OCI-M2 (cell line): ENCODE measurements at regions not wholly inside any gene's neighbourhood (a gene's known extent, or its start where the extent isn't known, plus 50 kb on each side); places are given as distances from the start of the nearest gene placed in this dataset.
"Not testable (repeated sequence)": the region's sequence is repeated elsewhere in the genome, so short reads cannot be mapped to it uniquely, and the experiment has no call there.

ENCODE experiments used
- DNase-seq: peaks from one replicate; lab custom pipeline; 2025; ENCODE audit not compliant: unreplicated experiment; lab: John Stamatoyannopoulos, UW

GRCh38 chr21:39083377-39084008, 99.8 kb downstream of the PSMG1 start:
- no peak for DNase-seq

GRCh38 chr21:39082656-39083376, 100.4 kb downstream of the PSMG1 start:
- no peak for DNase-seq

- no peak for DNase-seq
Measured at GRCh38 chr21:39080366-39080765, 102.9 kb downstream of the PSMG1 start.

- DNase-seq, result no peak
Measured at GRCh38 chr21:39079617-39080016, 103.6 kb downstream of the PSMG1 start.

GRCh38 chr21:39078322-39079065, 104.8 kb downstream of the PSMG1 start:
- no peak for DNase-seq

GRCh38 chr21:39077876-39078275, 105.4 kb downstream of the PSMG1 start:
- DNase-seq, result no peak

GRCh38 chr21:39074508-39074907, 108.7 kb downstream of the PSMG1 start:
- DNase-seq, result no peak

- no peak for DNase-seq
Measured at GRCh38 chr21:39073717-39074116, 109.5 kb downstream of the PSMG1 start.

GRCh38 chr21:39073063-39073462, 110.2 kb downstream of the PSMG1 start:
- no peak for DNase-seq

- DNase-seq, result no peak
Measured at GRCh38 chr21:39072468-39072867, 110.8 kb downstream of the PSMG1 start.

GRCh38 chr21:39071623-39072214, 111.5 kb downstream of the PSMG1 start:
- no peak for DNase-seq

GRCh38 chr21:39069856-39070255, 113.4 kb downstream of the PSMG1 start:
- not testable (repeated sequence) for DNase-seq

GRCh38 chr21:39066829-39067780, 116.1 kb downstream of the PSMG1 start:
- DNase-seq, result no peak

GRCh38 chr21:39065917-39066316, 117.3 kb downstream of the PSMG1 start:
- DNase-seq, result no peak

- no peak for DNase-seq
Measured at GRCh38 chr21:39064325-39065012, 118.8 kb downstream of the PSMG1 start.

GRCh38 chr21:39063517-39063916, 119.7 kb downstream of the PSMG1 start:
- DNase-seq, result no peak

GRCh38 chr21:39062196-39062595, 121.1 kb downstream of the PSMG1 start:
- DNase-seq, result no peak

- DNase-seq, result no peak
Measured at GRCh38 chr21:39061766-39062165, 121.5 kb downstream of the PSMG1 start.

GRCh38 chr21:39060485-39061083, 122.7 kb downstream of the PSMG1 start:
- DNase-seq, result no peak

GRCh38 chr21:39057121-39057520, 126.1 kb downstream of the PSMG1 start:
- no peak for DNase-seq
